Aorta (tissue), 5 donors: ENCODE measurements at regions not wholly inside any gene's neighbourhood (a gene's known extent, or its start where the extent isn't known, plus 50 kb on each side); places are given as distances from the start of the nearest gene placed in this dataset.

ENCODE experiments used
- ATAC-seq: fragments of 200-7000 bp; cut with Tn5 transposase; one replicate; pipeline ENCODE4 v1.9.1; 2022; ENCODE audit warnings: moderate library complexity; ENCODE audit not compliant: low FRiP score
- DNase-seq, 2 donors: peaks; one replicate each; pipeline ENCODE4 v3.0.0-alpha.2; 2020
- H3K27ac ChIP-seq, 2 donors: one replicate each; pipeline ENCODE4 v1.5.1; 2013; ENCODE audit warnings: low read length in 2 of 2, mild to moderate bottlenecking in 2 of 2, moderate library complexity in 2 of 2, control low read depth in 1 of 2, inconsistent platforms in 1 of 2, low read depth in 1 of 2
- H3K27me3 ChIP-seq, 2 donors: one replicate each; pipeline ENCODE4 v1.6.1; 2013; ENCODE audit warnings: control low read depth in 1 of 2, low read length in 1 of 2, mild to moderate bottlenecking in 1 of 2, moderate library complexity in 1 of 2; ENCODE audit not compliant: insufficient read depth in 2 of 2, control insufficient read depth in 1 of 2
- H3K36me3 ChIP-seq, 2 donors: one replicate each; pipeline ENCODE4 v1.6.1; 2013; ENCODE audit warnings: control low read depth in 1 of 2, low read length in 1 of 2, mild to moderate bottlenecking in 1 of 2; ENCODE audit not compliant: insufficient read depth in 2 of 2, control insufficient read depth in 1 of 2
- H3K4me1 ChIP-seq, 2 donors: one replicate each; pipeline ENCODE4 v1.6.1; 2013; ENCODE audit warnings: low read length in 2 of 2, control low read depth in 1 of 2, mild to moderate bottlenecking in 1 of 2, moderate library complexity in 1 of 2; ENCODE audit not compliant: insufficient read depth in 2 of 2, control insufficient read depth in 1 of 2
- H3K4me3 ChIP-seq, 2 donors: one replicate each; pipeline ENCODE4 v1.5.1; 2013; ENCODE audit warnings: low read length in 2 of 2, control low read depth in 1 of 2, mild to moderate bottlenecking in 1 of 2
- H3K9me3 ChIP-seq: one replicate; pipeline ENCODE4 v1.6.1; 2013; ENCODE audit warnings: mild to moderate bottlenecking, low read length; ENCODE audit not compliant: control insufficient read depth
- WGBS, 2 donors: extraction: QIAGEN DNeasy Blood & Tissue Kit; methylation state at CpG; one replicate each; pipeline ENCODE4 v1.1.7; 2013; 5-methylcytosine and 5-hydroxymethylcytosine counted together
- intact Hi-C, 2 donors: fragments of 100-400 bp; cut with DNase I; formaldehyde crosslinking; loops; one replicate each; pipeline versions ENCODE4 v1.14.2 to v1.15.0; 2022
- donor health status: healthy with polysubstance abuse.
- donor health status: Bipolar disorder and iron deficiency.
- donor health status: DM: no; HTN: no; CAD: no.
- donor health status: DM: no; HTN: no; CAD: no.
- donor health status: DM: yes; HTN: yes; CAD: no.

GRCh38 chr17:55570391-55570790, 59.1 kb upstream of the SMIM36 start:
- intact Hi-C loops, result no loop called here
- ATAC-seq, result no peak
- 75 to 84% methylated on average over 6 of the region's 6 CpGs for WGBS, 2 donors
- Histone ChIP-seq H3K27me3 (no peaks in the 10 kb centered on the region), H3K36me3 (no peaks in the 10 kb centered on the region), H3K27ac (no peak overlapping the region), H3K9me3 (no peaks in the 10 kb centered on the region), H3K4me1 (no peaks in the 10 kb centered on the region), H3K4me3 (no peak overlapping the region)
- DNase-seq, result no peak

- Histone ChIP-seq H3K9me3 (no peaks in the 10 kb centered on the region), H3K27ac (no peak overlapping the region), H3K27me3 (no peaks in the 10 kb centered on the region), H3K4me1 (no peaks in the 10 kb centered on the region), H3K36me3 (no peaks in the 10 kb centered on the region), H3K4me3 (no peak overlapping the region)
- DNase-seq (peak in 1 of 2 donors; percentile 56), ATAC-seq (peak; percentile 55)
- WGBS, 2 donors, result 7 to 9% methylated on average over 6 of the region's 6 CpGs
- intact Hi-C loops, result no loop called here
Measured at GRCh38 chr17:55567240-55568214, 56.3 kb upstream of the SMIM36 start.

GRCh38 chr17:55564081-55564480, 52.8 kb upstream of the SMIM36 start:
- 61 to 66% methylated on average over 2 of the region's 2 CpGs for WGBS, 2 donors
- H3K36me3 ChIP-seq, result no peaks in the 10 kb centered on the region
- no peaks in the 10 kb centered on the region for H3K27me3 ChIP-seq
- H3K9me3 ChIP-seq, result no peaks in the 10 kb centered on the region
- no peak overlapping the region for H3K4me3 ChIP-seq
- DNase-seq, result no peak
- intact Hi-C loops, result no loop called here
- ATAC-seq, result no peak
- no peak overlapping the region for H3K27ac ChIP-seq
- no peaks in the 10 kb centered on the region for H3K4me1 ChIP-seq

- Histone ChIP-seq H3K4me3 (no peak overlapping the region), H3K9me3 (no peaks in the 10 kb centered on the region), H3K27me3 (no peaks in the 10 kb centered on the region), H3K36me3 (no peaks in the 10 kb centered on the region), H3K27ac (no peak overlapping the region), H3K4me1 (no peaks in the 10 kb centered on the region)
- 83 to 85% methylated on average over 1 of the region's 1 CpG for WGBS, 2 donors
- intact Hi-C loops, result no loop called here
- no peak for ATAC-seq
- DNase-seq, result no peak
Measured at GRCh38 chr17:55563363-55563762, 52.1 kb upstream of the SMIM36 start.

GRCh38 chr17:55561973-55562495, 50.8 kb upstream of the SMIM36 start:
- intact Hi-C loops, result no loop called here
- H3K27me3 ChIP-seq, result no peaks in the 10 kb centered on the region
- no peak overlapping the region for H3K27ac ChIP-seq
- no peak for DNase-seq
- WGBS, 2 donors, result 77 to 79% methylated on average over 4 of the region's 4 CpGs
- no peak for ATAC-seq
- no peaks in the 10 kb centered on the region for H3K9me3 ChIP-seq
- H3K4me1 ChIP-seq, result no peaks in the 10 kb centered on the region
- no peak overlapping the region for H3K4me3 ChIP-seq
- no peaks in the 10 kb centered on the region for H3K36me3 ChIP-seq

GRCh38 chr17:55561316-55561972, 50.2 kb upstream of the SMIM36 start:
- DNase-seq (no peak), ATAC-seq (no peak)
- Histone ChIP-seq H3K4me3 (no peak overlapping the region), H3K36me3 (no peaks in the 10 kb centered on the region), H3K4me1 (no peaks in the 10 kb centered on the region), H3K9me3 (no peaks in the 10 kb centered on the region), H3K27me3 (no peaks in the 10 kb centered on the region), H3K27ac (no peak overlapping the region)
- intact Hi-C loops, result no loop called here
- WGBS, 2 donors, result 86 to 88% methylated on average over 26 of the region's 26 CpGs
